Naive thymus-derived CD4-positive, alpha-beta T cell (primary cell): ENCODE measurements at regions not wholly inside any gene's neighbourhood (a gene's known extent, or its start where the extent isn't known, plus 50 kb on each side); places are given as distances from the start of the nearest gene placed in this dataset.
A peak's percentile ranks its signal among the peaks of the same experiment; 100 is the strongest.
"Not testable (repeated sequence)": the region's sequence is repeated elsewhere in the genome, so short reads cannot be mapped to it uniquely, and the experiment has no call there.

ENCODE experiments used
- ATAC-seq: fragments of 150-1000 bp; cut with Tn5 transposase; 2 replicates; pipeline ENCODE4 v1.10.0; 2021; ENCODE audit warnings: mild to moderate bottlenecking, moderate library complexity
- CTCF ChIA-PET: fragments of 350-600 bp; sonication (Branson Sonifier 250); formaldehyde crosslinking; loops from one replicate; lab custom pipeline; 2021; ENCODE audit warnings: antibody characterized with exemption; lab: Charles Lee
- POLR2A ChIA-PET: fragments of 350-600 bp; sonication (Branson Sonifier 250); formaldehyde crosslinking; loops from one replicate; lab custom pipeline; 2021; ENCODE audit warnings: antibody characterized with exemption, inconsistent platforms; lab: Charles Lee
- DNase-seq, 9 donors: peaks; one replicate each; pipeline versions ENCODE4 v3.0.0 to v3.0.0-alpha.2; 2020 to 2022; ENCODE audit warnings: mixed read lengths in 1 of 9
- H3K27ac ChIP-seq: one replicate; pipeline ENCODE4 v1.7.0; 2013; ENCODE audit warnings: mild to moderate bottlenecking, low read depth, low read length, moderate library complexity
- H3K27me3 ChIP-seq, 2 donors: one replicate each; pipeline ENCODE4 v1.7.0; 2013; ENCODE audit warnings: low read length in 2 of 2, mild to moderate bottlenecking in 2 of 2, moderate library complexity in 2 of 2; ENCODE audit not compliant: control insufficient read depth in 2 of 2, insufficient read depth in 2 of 2
- H3K36me3 ChIP-seq, 3 experiments: 1 replicate in 2 of 3; 2 replicates in 1 of 3; pipeline ENCODE4 v1.7.0; 2013; ENCODE audit warnings: low read length in 3 of 3, mild to moderate bottlenecking in 3 of 3, moderate library complexity in 1 of 3; ENCODE audit not compliant: insufficient read depth in 3 of 3, control insufficient read depth in 2 of 3
- H3K4me1 ChIP-seq, 2 donors: one replicate each; pipeline ENCODE4 v1.7.0; 2013; ENCODE audit warnings: low read length in 2 of 2, mild to moderate bottlenecking in 2 of 2, moderate library complexity in 1 of 2; ENCODE audit not compliant: control insufficient read depth in 2 of 2, insufficient read depth in 2 of 2
- H3K4me3 ChIP-seq: 2 replicates; pipeline ENCODE4 v1.7.0; 2013; ENCODE audit warnings: mild to moderate bottlenecking, low read length
- H3K9me3 ChIP-seq, 3 experiments: 1 replicate in 2 of 3; 2 replicates in 1 of 3; pipeline ENCODE4 v1.7.0; 2013; ENCODE audit warnings: low read length in 3 of 3; ENCODE audit not compliant: control insufficient read depth in 2 of 3
- H3K27ac Mint-ChIP-seq, 9 donors: one replicate each; pipeline ENCODE4 v1.8.0; 2020 to 2022; ENCODE audit warnings: mixed read lengths in 9 of 9, mild to moderate bottlenecking in 8 of 9, moderate library complexity in 5 of 9, inconsistent platforms in 2 of 9
- H3K27me3 Mint-ChIP-seq, 5 donors: one replicate each; pipeline ENCODE4 v1.8.0; 2021 to 2022; ENCODE audit warnings: mixed read lengths in 5 of 5, mild to moderate bottlenecking in 1 of 5
- H3K36me3 Mint-ChIP-seq, 5 donors: one replicate each; pipeline ENCODE4 v1.8.0; 2020 to 2022; ENCODE audit warnings: mixed read lengths in 5 of 5, mild to moderate bottlenecking in 3 of 5, inconsistent platforms in 1 of 5
- H3K4me1 Mint-ChIP-seq, 7 donors: one replicate each; pipeline ENCODE4 v1.8.0; 2020 to 2022; ENCODE audit warnings: mixed read lengths in 7 of 7, mild to moderate bottlenecking in 3 of 7, inconsistent platforms in 1 of 7
- H3K4me3 Mint-ChIP-seq, 10 donors: one replicate each; pipeline ENCODE4 v1.8.0; 2020 to 2022; ENCODE audit warnings: mild to moderate bottlenecking in 10 of 10, mixed read lengths in 10 of 10, moderate library complexity in 6 of 10, inconsistent platforms in 2 of 10
- H3K9me3 Mint-ChIP-seq, 11 donors: one replicate each; pipeline ENCODE4 v1.8.0; 2020 to 2022; ENCODE audit warnings: mixed read lengths in 11 of 11, mild to moderate bottlenecking in 4 of 11, inconsistent platforms in 1 of 11, moderate library complexity in 1 of 11
- intact Hi-C, 2 donors: fragments of 100-400 bp; cut with micrococcal nuclease; formaldehyde crosslinking; loops; one replicate each; pipeline ENCODE4 v1.15.1; 2023

DNA sequence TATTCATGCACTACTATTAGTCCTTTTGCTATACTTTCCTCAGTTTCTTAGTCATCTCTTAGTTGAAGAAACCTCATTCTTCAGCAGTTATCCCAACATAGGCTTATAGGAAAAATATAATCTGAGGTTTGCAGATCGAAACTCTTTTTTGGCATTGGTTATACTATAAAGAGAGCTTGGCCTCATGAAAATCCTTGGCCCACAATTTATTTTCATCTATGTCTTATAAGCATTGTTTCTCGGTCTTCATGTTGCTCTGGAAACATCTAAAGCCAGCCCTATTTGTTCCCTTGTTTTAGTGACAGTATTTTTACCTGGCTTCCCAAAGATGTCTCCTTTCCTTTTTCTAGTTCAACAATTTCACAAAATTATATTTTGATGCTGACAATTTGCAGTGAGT lies 345.1 kb upstream of the PRKCQ start:
- ATAC-seq (no peak), DNase-seq (no peak)
- no peaks in the 10 kb centered on the region for H3K9me3 ChIP-seq
- no peak overlapping the region for H3K4me3 ChIP-seq
- peaks cover 0 to 16% (median 4%) of the 10 kb centered on the region in 5 donors for H3K27me3 Mint-ChIP-seq
- H3K4me1 Mint-ChIP-seq = peaks cover 25 to 51% (median 39%) of the 10 kb centered on the region in 7 donors
- CTCF ChIA-PET = no interaction called here
- no peaks in the 10 kb centered on the region for H3K9me3 Mint-ChIP-seq
- H3K27ac ChIP-seq = no peak overlapping the region
- POLR2A ChIA-PET = no interaction called here
- peak overlapping the region in 1 of 10 donors; percentile 74 for H3K4me3 Mint-ChIP-seq
- no peaks in the 10 kb centered on the region for H3K27me3 ChIP-seq
- peaks cover 26 to 55% of the 10 kb centered on the region in 2 donors for H3K4me1 ChIP-seq
- intact Hi-C loops = loop anchor here (5.0 to 10.0 kb wide), 3 partner anchors 57 to 510 kb away; no protein-coding TSS in a partner anchor
- H3K36me3 ChIP-seq = no peaks in the 10 kb centered on the region
- H3K36me3 Mint-ChIP-seq = peaks cover 0 to 5% (median 0%) of the 10 kb centered on the region in 5 donors
- no peak overlapping the region for H3K27ac Mint-ChIP-seq

GRCh38 chr10:6924166-6924565 lies 344.1 kb upstream of the PRKCQ start:
- DNase-seq (no peak), ATAC-seq (no peak)
- POLR2A ChIA-PET = no interaction called here
- peaks cover 26 to 54% of the 10 kb centered on the region in 2 donors for H3K4me1 ChIP-seq
- H3K4me3 Mint-ChIP-seq = no peak overlapping the region
- H3K4me3 ChIP-seq = no peak overlapping the region
- intact Hi-C loops = loop anchor here (5.0 to 10.0 kb wide), 4 partner anchors 111 to 603 kb away; no protein-coding TSS in a partner anchor
- no peaks in the 10 kb centered on the region for H3K9me3 ChIP-seq
- H3K27ac Mint-ChIP-seq = no peak overlapping the region
- CTCF ChIA-PET = interaction anchor here (0.6 to 0.9 kb wide), 3 partner anchors 9 to 484 kb away, joined by 3 to 4 read pairs (median 3); no protein-coding TSS in a partner anchor
- H3K36me3 ChIP-seq = no peaks in the 10 kb centered on the region
- H3K9me3 Mint-ChIP-seq = no peaks in the 10 kb centered on the region
- H3K27ac ChIP-seq = no peak overlapping the region
- peaks cover 25 to 52% (median 40%) of the 10 kb centered on the region in 7 donors for H3K4me1 Mint-ChIP-seq
- H3K27me3 ChIP-seq = no peaks in the 10 kb centered on the region
- H3K36me3 Mint-ChIP-seq = peaks cover 0 to 2% (median 0%) of the 10 kb centered on the region in 5 donors
- peaks cover 0 to 16% (median 3%) of the 10 kb centered on the region in 5 donors for H3K27me3 Mint-ChIP-seq

GRCh38 chr10:6921026-6921425 lies 340.9 kb upstream of the PRKCQ start:
- H3K4me3 ChIP-seq, ATAC-seq, H3K27ac ChIP-seq, H3K36me3 Mint-ChIP-seq, H3K9me3 Mint-ChIP-seq, DNase-seq, H3K27me3 ChIP-seq, H3K9me3 ChIP-seq, H3K36me3 ChIP-seq, H3K27ac Mint-ChIP-seq, H3K4me3 Mint-ChIP-seq: not testable (repeated sequence)
- Mint-ChIP-seq H3K27me3 (peaks cover 0 to 14% (median 7%) of the 10 kb centered on the region in 5 donors), H3K4me1 (peaks cover 2 to 31% (median 18%) of the 10 kb centered on the region in 7 donors)
- peaks cover 0 to 24% of the 10 kb centered on the region in 2 donors for H3K4me1 ChIP-seq
- intact Hi-C loops = loop anchor here (2.0 to 10.0 kb wide), 6 partner anchors 114 to 606 kb away; no protein-coding TSS in a partner anchor
- ChIA-PET POLR2A (interaction anchor here (0.7 kb wide), 1 partner anchor 488 kb away, joined by 3 read pairs; no protein-coding TSS in a partner anchor), CTCF (interaction anchor here (0.9 to 4.9 kb wide), 5 partner anchors 344 to 766 kb away, joined by 3 to 77 read pairs (median 17); partner anchors contain the start of gene SFMBT2)

- H3K9me3 ChIP-seq = no peaks in the 10 kb centered on the region
- intact Hi-C loops = loop anchor here (1.0 to 10.0 kb wide), 11 partner anchors 114 to 767 kb away; no protein-coding TSS in a partner anchor
- Mint-ChIP-seq H3K27ac (no peak overlapping the region), H3K27me3 (peaks cover 0 to 14% (median 5%) of the 10 kb centered on the region in 5 donors), H3K4me1 (peaks cover 0 to 25% (median 12%) of the 10 kb centered on the region in 7 donors), H3K4me3 (peak overlapping the region in 7 of 10 donors; percentile 13 to 45 (median 26)), H3K36me3 (peaks cover 0 to 2% (median 0%) of the 10 kb centered on the region in 5 donors), H3K9me3 (no peaks in the 10 kb centered on the region)
- no peak overlapping the region for H3K4me3 ChIP-seq
- peaks cover 0 to 21% of the 10 kb centered on the region in 2 donors for H3K4me1 ChIP-seq
- ATAC-seq = peak; percentile 97
- DNase-seq = peak; percentile 47 to 74 (median 69)
- H3K27ac ChIP-seq = no peak overlapping the region
- CTCF ChIA-PET = interaction anchor here (0.6 to 4.9 kb wide), 18 partner anchors 8 to 1402 kb away, joined by 3 to 77 read pairs (median 4); partner anchors contain the start of gene SFMBT2
- H3K36me3 ChIP-seq = no peaks in the 10 kb centered on the region
- POLR2A ChIA-PET = no interaction called here
- no peaks in the 10 kb centered on the region for H3K27me3 ChIP-seq
Measured at GRCh38 chr10:6920072-6921019, 340.3 kb upstream of the PRKCQ start.

- H3K27me3 ChIP-seq = no peaks in the 10 kb centered on the region
- no peak overlapping the region for H3K27ac ChIP-seq
- ChIA-PET CTCF (interaction anchor here (0.6 to 4.9 kb wide), 8 partner anchors 21 to 768 kb away, joined by 3 to 77 read pairs (median 4); partner anchors contain the start of gene SFMBT2), POLR2A (no interaction called here)
- Mint-ChIP-seq H3K9me3 (no peaks in the 10 kb centered on the region), H3K4me1 (peaks cover 0 to 17% (median 10%) of the 10 kb centered on the region in 7 donors), H3K27me3 (peaks cover 0 to 14% (median 0%) of the 10 kb centered on the region in 5 donors), H3K27ac (peak overlapping the region in 2 of 9 donors; percentile 30 to 33), H3K4me3 (no peak overlapping the region), H3K36me3 (peaks cover 0 to under 1% (median 0%) of the 10 kb centered on the region in 5 donors)
- H3K4me1 ChIP-seq = peaks cover 0 to 9% of the 10 kb centered on the region in 2 donors
- intact Hi-C loops = no loop called here
- DNase-seq = no peak
- no peak for ATAC-seq
- H3K4me3 ChIP-seq = no peak overlapping the region
- no peaks in the 10 kb centered on the region for H3K9me3 ChIP-seq
- H3K36me3 ChIP-seq = no peaks in the 10 kb centered on the region
Measured at GRCh38 chr10:6919077-6919476, 339.0 kb upstream of the PRKCQ start.

DNA sequence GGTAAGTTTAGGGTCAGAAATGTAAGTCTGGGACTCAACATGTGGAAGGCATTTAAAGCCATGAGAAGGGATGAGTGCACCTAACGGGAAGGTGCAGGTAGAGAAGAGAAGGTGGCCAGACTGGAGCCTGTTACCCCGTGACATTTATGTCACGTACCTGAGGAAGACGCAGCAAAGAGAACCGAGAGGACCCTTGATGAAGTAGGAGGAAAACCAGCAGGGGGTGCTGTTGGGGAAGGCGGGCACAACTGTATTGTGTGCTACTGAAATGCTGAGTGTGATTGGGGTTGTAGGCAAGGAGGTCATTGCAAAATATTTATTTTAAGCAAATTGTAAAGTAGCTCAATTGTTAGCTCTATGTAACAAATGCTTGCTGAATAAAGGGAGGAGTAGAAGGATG lies 338.2 kb upstream of the PRKCQ start:
- Mint-ChIP-seq H3K9me3 (no peaks in the 10 kb centered on the region), H3K4me1 (peaks cover 0 to 17% (median 10%) of the 10 kb centered on the region in 7 donors), H3K27me3 (peaks cover 0 to 14% (median 0%) of the 10 kb centered on the region in 5 donors), H3K4me3 (no peak overlapping the region), H3K27ac (peak overlapping the region in 2 of 9 donors; percentile 3 to 26), H3K36me3 (no peaks in the 10 kb centered on the region)
- H3K27ac ChIP-seq = no peak overlapping the region
- ChIA-PET POLR2A (no interaction called here), CTCF (interaction anchor here (0.7 to 4.9 kb wide), 8 partner anchors 9 to 769 kb away, joined by 3 to 77 read pairs (median 4); partner anchors contain the start of gene SFMBT2)
- DNase-seq (peak; percentile 31 to 66 (median 56)), ATAC-seq (peak; percentile 53)
- intact Hi-C loops = loop anchor here in 1 of 2 donors (1.0 kb wide), 2 partner anchors 499 to 769 kb away; no protein-coding TSS in a partner anchor
- H3K9me3 ChIP-seq = no peaks in the 10 kb centered on the region
- peaks cover 0 to 7% of the 10 kb centered on the region in 2 donors for H3K4me1 ChIP-seq
- no peak overlapping the region for H3K4me3 ChIP-seq
- no peaks in the 10 kb centered on the region for H3K27me3 ChIP-seq
- H3K36me3 ChIP-seq = no peaks in the 10 kb centered on the region
